ENCODE measurements at regions not wholly inside any gene's neighbourhood (a gene's known extent, or its start where the extent isn't known, plus 50 kb on each side); places are given as distances from the start of the nearest gene placed in this dataset.
"Not testable (repeated sequence)": the region's sequence is repeated elsewhere in the genome, so short reads cannot be mapped to it uniquely, and the experiment has no call there.

- DNase-seq (ENCODE audit: low read depth): no peak
These were observed 177.9 kb downstream of the GALC start for GRCh38 chr14:87815121-87815520.

- no peak for DNase-seq (ENCODE audit: low read depth)
These were observed 179.3 kb downstream of the GALC start for GRCh38 chr14:87813686-87814085.

GRCh38 chr14:87813211-87813610 is 179.8 kb downstream of the GALC start:
- no peak for DNase-seq (ENCODE audit: low read depth)

- no peak for DNase-seq (ENCODE audit: low read depth)
These were observed 181.7 kb downstream of the GALC start for GRCh38 chr14:87811246-87811645.

- DNase-seq (ENCODE audit: low read depth): no peak
These were observed 182.3 kb downstream of the GALC start for GRCh38 chr14:87810711-87811110.

- DNase-seq (ENCODE audit: low read depth): no peak
These were observed 183.7 kb downstream of the GALC start for GRCh38 chr14:87809261-87809660.

GRCh38 chr14:87805315-87805723 is 187.7 kb downstream of the GALC start:
- DNase-seq (ENCODE audit: low read depth): no peak

- DNase-seq (ENCODE audit: low read depth): no peak
These were observed 192.8 kb downstream of the GALC start for GRCh38 chr14:87800216-87800615.

GRCh38 chr14:87799400-87799799 is 193.6 kb downstream of the GALC start:
- no peak for DNase-seq (ENCODE audit: low read depth)

GRCh38 chr14:87797001-87797400 is 196.0 kb downstream of the GALC start:
- no peak for DNase-seq (ENCODE audit: low read depth)

GRCh38 chr14:87794561-87794960 is 198.4 kb downstream of the GALC start:
- DNase-seq (ENCODE audit: low read depth): no peak

GRCh38 chr14:87785897-87786296 is 207.1 kb downstream of the GALC start:
- DNase-seq (ENCODE audit: low read depth): no peak

GRCh38 chr14:87784386-87784785 is 208.6 kb downstream of the GALC start:
- DNase-seq (ENCODE audit: low read depth): no peak

GRCh38 chr14:87783071-87783470 is 209.9 kb downstream of the GALC start:
- no peak for DNase-seq (ENCODE audit: low read depth)

- DNase-seq (ENCODE audit: low read depth): no peak
These were observed 220.1 kb downstream of the GALC start for GRCh38 chr14:87772854-87773253.

- no peak for DNase-seq (ENCODE audit: low read depth)
These were observed 225.4 kb downstream of the GALC start for GRCh38 chr14:87767567-87767901.

- no peak for DNase-seq (ENCODE audit: low read depth)
These were observed 234.1 kb downstream of the GALC start for GRCh38 chr14:87758876-87759275.

GRCh38 chr14:87756661-87757060 is 236.3 kb downstream of the GALC start:
- DNase-seq (ENCODE audit: low read depth): no peak

- DNase-seq (ENCODE audit: low read depth): no peak
These were observed 238.3 kb downstream of the GALC start for GRCh38 chr14:87754520-87755223.

GRCh38 chr14:87748558-87748957 is 244.4 kb downstream of the GALC start:
- DNase-seq (ENCODE audit: low read depth): no peak

GRCh38 chr14:87745507-87746118 is 247.4 kb downstream of the GALC start:
- peak; percentile 2 for DNase-seq (ENCODE audit: low read depth)

- not testable (repeated sequence) for DNase-seq (ENCODE audit: low read depth)
These were observed 258.2 kb downstream of the GALC start for GRCh38 chr14:87734577-87735360.

GRCh38 chr14:87733115-87733514 is 259.9 kb downstream of the GALC start:
- not testable (repeated sequence) for DNase-seq (ENCODE audit: low read depth)

Data from amniotic epithelial cell (primary cell).